HG02981 (cell line): ENCODE measurements at regions not wholly inside any gene's neighbourhood (a gene's known extent, or its start where the extent isn't known, plus 50 kb on each side); places are given as distances from the start of the nearest gene placed in this dataset.
"Not testable (repeated sequence)": the region's sequence is repeated elsewhere in the genome, so short reads cannot be mapped to it uniquely, and the experiment has no call there.

Source experiments
- ATAC-seq: cut with Tn5 transposase; IDR thresholded peaks from one replicate; pipeline ENCODE4 v1.9.1; 2021; ENCODE audit warnings: mild to moderate bottlenecking, moderate library complexity; ENCODE audit not compliant: unreplicated experiment

DNA sequence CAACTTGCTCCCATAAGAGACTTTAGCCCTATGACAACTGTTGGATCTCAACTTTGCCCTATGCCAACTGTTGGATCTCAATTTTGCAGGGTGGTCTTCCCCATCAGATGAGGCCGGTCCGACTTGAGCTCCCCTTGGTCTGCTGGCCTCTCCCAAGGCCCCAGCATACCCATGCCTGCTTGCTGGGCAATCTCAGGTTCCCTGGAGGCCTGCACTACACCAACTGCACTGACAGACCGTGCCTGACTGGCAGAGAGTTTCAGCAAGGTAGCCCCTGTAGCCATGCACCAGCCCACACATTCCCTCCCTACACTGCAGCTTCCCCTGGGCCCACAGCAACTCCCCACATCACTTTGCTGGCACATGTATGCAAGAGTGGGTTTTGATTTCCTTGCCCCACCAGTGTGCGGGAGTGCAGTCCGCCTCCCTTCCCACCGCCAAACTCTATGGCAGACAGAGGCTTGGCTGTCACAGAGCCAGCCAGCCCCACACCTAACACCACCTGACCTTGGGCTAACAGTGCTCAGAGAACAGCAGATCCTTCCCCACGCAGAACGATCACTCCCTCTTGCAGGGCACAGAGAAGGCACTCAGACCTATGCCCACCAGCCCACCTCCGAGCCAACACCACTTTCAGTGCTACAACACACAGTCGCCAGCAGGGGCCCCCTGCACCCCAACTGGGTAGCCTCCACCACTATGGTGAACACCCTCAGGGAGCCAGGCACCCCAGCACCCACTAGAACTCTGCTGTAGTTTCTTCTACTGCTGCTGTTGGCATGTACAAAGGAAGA lies 279.9 kb upstream of the COX7C start:
- no peak for ATAC-seq

GRCh38 chr5:86354664-86355063 lies 263.1 kb upstream of the COX7C start:
- no peak for ATAC-seq

DNA sequence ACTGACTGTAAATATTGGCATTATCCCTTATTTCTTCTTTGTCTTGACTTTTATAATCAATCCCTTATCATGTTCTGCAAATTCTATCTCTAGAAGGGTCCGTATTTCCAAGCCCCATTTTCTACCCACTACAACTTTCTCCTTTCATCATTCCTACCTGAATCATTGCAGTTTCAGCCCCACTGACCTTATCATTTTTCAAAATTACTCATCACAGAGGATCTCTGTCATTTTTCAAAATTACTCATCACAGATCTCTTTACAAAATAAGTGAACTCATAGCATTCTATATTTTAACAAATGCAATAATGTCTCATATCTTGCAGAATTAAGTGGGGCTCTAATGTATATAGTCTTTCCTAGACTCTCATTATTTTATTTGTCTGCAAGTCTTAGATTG lies 256.9 kb upstream of the COX7C start:
- ATAC-seq: no peak

DNA sequence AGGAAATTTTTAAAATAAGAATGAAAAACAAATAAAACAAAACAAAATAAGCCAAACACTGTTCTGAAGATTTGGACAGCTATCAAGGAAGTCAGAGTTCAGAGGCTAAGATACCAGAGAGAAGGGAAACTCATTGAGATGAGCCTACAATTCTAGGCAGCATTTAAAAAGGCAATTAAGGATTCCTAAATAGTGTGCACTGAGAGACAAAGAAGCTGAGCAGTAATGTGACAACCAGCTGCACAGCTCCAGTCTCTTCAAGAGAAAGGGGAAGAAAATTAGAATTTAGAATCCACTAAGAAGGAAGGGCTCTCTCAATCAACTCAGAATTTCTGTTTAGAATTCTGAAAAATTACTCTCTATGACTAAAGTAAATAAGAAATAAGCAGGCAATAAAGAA lies 246.7 kb upstream of the COX7C start:
- ATAC-seq: no peak

DNA sequence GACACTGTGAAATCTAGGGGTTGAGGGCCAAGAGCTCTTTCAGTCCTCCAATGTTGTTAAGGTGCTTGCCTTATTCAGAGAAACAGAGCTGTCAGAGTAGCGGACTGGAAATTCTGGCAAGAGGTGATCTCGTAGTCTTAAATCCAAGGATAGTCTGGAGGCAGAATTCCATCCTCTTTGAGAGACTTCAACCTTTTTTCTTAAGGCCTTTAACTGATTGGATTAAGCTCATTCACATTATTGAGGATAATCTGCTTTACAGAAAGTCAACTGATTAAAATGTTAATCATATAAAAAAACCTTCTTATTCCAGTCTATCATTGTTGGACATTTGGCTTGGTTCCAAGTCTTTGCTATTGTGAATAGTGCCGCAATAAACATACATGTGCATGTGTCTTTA lies 243.1 kb upstream of the COX7C start:
- ATAC-seq: no peak

GRCh38 chr5:86376214-86376613 lies 241.5 kb upstream of the COX7C start:
- ATAC-seq: no peak

DNA sequence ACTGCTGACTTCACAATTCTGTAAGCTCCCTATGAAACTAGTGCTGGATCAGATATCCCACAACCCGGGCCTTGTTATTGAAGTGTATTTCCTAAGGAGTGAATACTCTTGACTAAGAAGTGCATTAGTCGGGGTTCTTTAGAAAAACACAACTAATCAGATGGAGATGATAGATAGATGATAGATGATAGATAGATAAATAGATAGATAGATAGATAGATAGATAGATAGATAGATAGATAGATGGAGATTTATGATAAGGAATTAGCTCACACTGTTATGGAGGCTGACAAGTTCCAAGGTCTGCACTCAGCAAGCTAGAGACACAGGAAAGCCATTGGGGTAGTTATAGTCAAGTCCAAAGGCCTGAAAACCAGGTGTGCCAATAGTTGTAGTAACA lies 214.6 kb upstream of the COX7C start:
- no peak for ATAC-seq

GRCh38 chr5:86404256-86404655 lies 213.5 kb upstream of the COX7C start:
- no peak for ATAC-seq

DNA sequence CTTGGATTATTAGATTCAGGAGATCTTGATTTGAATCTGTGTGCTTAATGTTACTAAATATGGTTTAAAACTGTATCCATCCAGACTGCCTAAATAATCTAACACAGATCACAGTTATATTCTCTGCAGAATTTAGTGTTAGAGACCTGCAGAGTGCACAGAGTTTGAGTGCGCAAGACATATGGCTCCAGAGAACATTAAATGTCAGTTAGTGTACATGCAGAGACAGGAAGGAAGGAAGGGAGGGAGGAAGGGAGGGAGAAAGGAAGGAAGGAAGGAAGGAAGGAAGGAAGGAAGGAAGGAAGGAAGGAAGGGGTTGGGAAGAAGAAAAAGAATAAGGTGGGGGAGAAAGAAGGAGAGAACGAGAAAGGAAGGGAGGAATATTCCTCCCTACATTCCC lies 210.0 kb upstream of the COX7C start:
- ATAC-seq: no peak

DNA sequence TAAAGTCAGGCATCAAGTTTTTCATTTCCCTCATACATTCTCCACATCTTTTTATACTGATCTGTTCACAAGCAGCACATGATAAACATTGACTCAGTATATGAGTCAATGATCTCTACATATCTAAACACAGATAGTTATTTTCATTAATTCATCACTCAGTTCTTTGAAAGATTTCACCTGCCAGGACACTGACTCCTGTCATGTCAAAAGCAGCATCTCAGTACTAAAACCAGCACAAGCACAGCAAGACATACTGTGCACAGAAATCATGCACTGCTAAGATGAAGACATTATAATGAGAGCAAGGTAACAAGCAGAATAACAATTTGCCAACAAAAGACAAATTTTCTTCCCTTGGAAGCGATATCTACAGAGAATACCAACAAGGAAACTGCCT lies 206.1 kb upstream of the COX7C start:
- no peak for ATAC-seq

GRCh38 chr5:86427158-86427557 lies 190.6 kb upstream of the COX7C start:
- ATAC-seq: no peak

DNA sequence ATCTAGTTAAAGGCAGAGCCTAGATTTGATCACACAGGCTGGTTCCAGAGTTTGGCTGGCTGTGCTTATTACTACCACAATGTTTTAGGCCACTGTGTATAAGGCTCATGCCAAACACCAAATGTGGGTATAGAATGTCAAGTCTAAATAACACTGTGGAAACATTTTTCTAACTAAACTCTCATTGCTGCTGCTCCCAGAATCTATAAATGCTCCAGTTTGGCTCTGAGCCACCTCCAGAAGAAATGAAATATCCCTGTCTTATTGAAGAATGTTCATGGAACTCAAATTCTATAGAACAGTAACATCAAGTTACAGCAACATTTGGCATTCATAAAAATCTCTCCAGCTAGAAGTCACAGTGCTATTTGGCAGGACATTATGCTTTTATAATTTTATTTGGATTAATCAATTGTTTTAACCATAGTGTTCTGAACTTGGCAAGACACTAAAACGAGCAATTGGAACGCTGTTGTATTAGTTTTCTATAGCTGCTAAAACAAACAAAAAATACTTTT lies 178.1 kb upstream of the COX7C start:
- ATAC-seq: no peak

- ATAC-seq: no peak
Observed at GRCh38 chr5:86442036-86442745, 175.6 kb upstream of the COX7C start.

DNA sequence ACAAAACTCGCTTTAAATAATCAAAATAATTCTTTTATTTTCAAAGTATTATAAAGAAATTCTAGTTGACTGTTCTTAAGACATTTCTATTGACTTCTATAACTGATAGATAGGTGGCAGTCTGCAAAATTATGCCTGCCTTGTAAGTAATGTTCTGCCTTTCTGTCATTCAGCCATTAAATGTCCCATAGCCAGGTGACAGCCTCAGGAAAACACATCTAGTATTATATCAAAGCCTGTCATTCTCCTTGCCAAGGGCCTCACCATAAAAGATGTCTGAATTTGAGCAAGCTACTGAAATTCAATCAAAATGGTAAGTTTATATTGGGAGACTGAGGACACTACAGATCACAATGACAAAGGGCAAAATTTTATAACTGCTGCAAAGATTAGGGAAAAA lies 170.4 kb upstream of the COX7C start:
- ATAC-seq: no peak

GRCh38 chr5:86452251-86452650 lies 165.5 kb upstream of the COX7C start:
- ATAC-seq: no peak

- ATAC-seq: no peak
Observed at GRCh38 chr5:86460519-86460918, 157.2 kb upstream of the COX7C start.

- no peak for ATAC-seq
Observed at GRCh38 chr5:86461169-86461956, 156.4 kb upstream of the COX7C start.

- ATAC-seq: no peak
Observed at GRCh38 chr5:86463339-86463738, 154.4 kb upstream of the COX7C start.

GRCh38 chr5:86465052-86465838 lies 152.5 kb upstream of the COX7C start:
- no peak for ATAC-seq

DNA sequence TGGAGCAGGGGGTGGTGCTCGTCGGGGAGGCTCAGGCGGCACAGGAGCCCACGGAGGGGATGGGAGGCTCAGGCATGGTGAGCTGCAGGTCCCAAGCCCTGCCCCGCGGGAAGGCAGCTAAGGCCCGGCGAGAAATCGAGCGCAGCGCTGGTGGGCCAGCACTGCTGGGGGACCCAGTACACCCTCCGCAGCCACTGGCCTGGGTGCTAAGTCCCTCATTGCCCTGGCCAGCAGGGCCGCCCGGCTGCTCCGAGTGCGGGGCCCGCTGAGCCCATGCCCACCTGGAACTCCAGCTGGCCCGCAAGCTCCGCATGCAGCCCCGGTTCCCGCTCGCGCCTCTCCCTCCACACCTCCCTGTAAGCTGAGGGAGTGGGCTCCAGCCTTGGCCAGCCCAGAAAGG lies 151.0 kb upstream of the COX7C start:
- ATAC-seq: not testable (repeated sequence)

DNA sequence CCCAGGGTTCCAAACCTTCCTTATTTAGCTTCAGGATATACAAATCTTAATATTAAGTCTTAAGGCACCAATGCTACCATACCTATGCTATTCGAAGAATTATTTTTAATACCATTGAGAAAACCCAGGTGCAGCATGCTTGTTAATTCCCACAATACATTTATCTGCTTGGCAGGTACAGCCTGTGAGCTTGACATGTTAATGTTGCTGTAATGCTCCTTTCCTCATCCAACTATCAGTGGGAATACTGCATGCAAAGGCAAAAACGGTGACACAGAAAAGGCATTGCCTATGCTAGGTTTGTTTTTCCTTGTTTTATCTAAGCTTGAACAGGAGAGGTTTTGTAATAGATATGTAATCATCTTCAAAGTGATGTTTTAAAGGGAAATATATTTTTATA lies 135.7 kb upstream of the COX7C start:
- ATAC-seq: no peak
